Endodermal cell (in vitro differentiated cells): ENCODE measurements at regions not wholly inside any gene's neighbourhood (a gene's known extent, or its start where the extent isn't known, plus 50 kb on each side); places are given as distances from the start of the nearest gene placed in this dataset.

Source experiments
- DNase-seq: peaks from one replicate; pipeline ENCODE4 v3.0.0-alpha.2; 2017
- H3K27ac ChIP-seq: 2 replicates; pipeline ENCODE4 v1.5.1; 2013; ENCODE audit warnings: mild to moderate bottlenecking, low read depth, low read length, moderate library complexity
- H3K27me3 ChIP-seq: 2 replicates; pipeline ENCODE4 v1.6.1; 2013; ENCODE audit warnings: mild to moderate bottlenecking, low read length, moderate library complexity; ENCODE audit not compliant: insufficient read depth, control insufficient read depth, poor library complexity, severe bottlenecking
- H3K36me3 ChIP-seq: 2 replicates; pipeline ENCODE4 v1.7.0; 2013; ENCODE audit warnings: mild to moderate bottlenecking, low read length, moderate library complexity; ENCODE audit not compliant: control insufficient read depth, insufficient read depth
- H3K4me1 ChIP-seq: one replicate; pipeline ENCODE4 v1.7.0; 2013; ENCODE audit warnings: low read length; ENCODE audit not compliant: control insufficient read depth, insufficient read depth
- H3K4me3 ChIP-seq: 2 replicates; pipeline ENCODE4 v1.5.1; 2013; ENCODE audit warnings: mild to moderate bottlenecking, low read length, moderate library complexity
- H3K9ac ChIP-seq: 2 replicates; pipeline ENCODE4 v1.6.1; 2013; ENCODE audit warnings: mild to moderate bottlenecking, low read length, moderate library complexity; ENCODE audit not compliant: poor library complexity, severe bottlenecking; ENCODE audit errors: extremely low read depth
- H3K9me3 ChIP-seq: 2 replicates; pipeline ENCODE4 v1.6.1; 2013; ENCODE audit warnings: mild to moderate bottlenecking, low read length, moderate library complexity; ENCODE audit not compliant: control insufficient read depth
- H3K27ac Mint-ChIP-seq: 2 replicates; pipeline ENCODE4 v1.8.0; 2020; ENCODE audit warnings: mixed read lengths
- H3K27me3 Mint-ChIP-seq: 2 replicates; pipeline ENCODE4 v1.8.0; 2021; ENCODE audit warnings: mild to moderate bottlenecking, mixed read lengths; ENCODE audit not compliant: insufficient read depth
- H3K36me3 Mint-ChIP-seq: 2 replicates; pipeline ENCODE4 v1.8.0; 2020; ENCODE audit warnings: low read depth, mixed read lengths
- H3K4me1 Mint-ChIP-seq: 2 replicates; pipeline ENCODE4 v1.8.0; 2020; ENCODE audit warnings: mixed read lengths
- H3K4me3 Mint-ChIP-seq: 2 replicates; pipeline ENCODE4 v1.8.0; 2020; ENCODE audit warnings: mild to moderate bottlenecking, moderate library complexity, mixed read lengths
- H3K9me3 Mint-ChIP-seq: 2 replicates; pipeline ENCODE4 v1.8.0; 2020; ENCODE audit warnings: mild to moderate bottlenecking, mixed read lengths
- WGBS, 2 experiments: methylation state at CpG; one replicate each; pipeline versions ENCODE4 v1.1.5 to v1.1.7; 2013; ENCODE audit warnings: missing lambda C conversion rate in 2 of 2, mixed read lengths in 1 of 2; ENCODE audit not compliant: insufficient coverage in 1 of 2, insufficient read length in 1 of 2; 5-methylcytosine and 5-hydroxymethylcytosine counted together
- TF ChIP-seq, protein P1 (sequence below): fragments of 200-600 bp; sonication (generic); conservative IDR thresholded peaks from 2 replicates; pipeline ENCODE4 v1.5.0; 2021; ENCODE audit warnings: antibody characterized with exemption, mild to moderate bottlenecking

DNA sequence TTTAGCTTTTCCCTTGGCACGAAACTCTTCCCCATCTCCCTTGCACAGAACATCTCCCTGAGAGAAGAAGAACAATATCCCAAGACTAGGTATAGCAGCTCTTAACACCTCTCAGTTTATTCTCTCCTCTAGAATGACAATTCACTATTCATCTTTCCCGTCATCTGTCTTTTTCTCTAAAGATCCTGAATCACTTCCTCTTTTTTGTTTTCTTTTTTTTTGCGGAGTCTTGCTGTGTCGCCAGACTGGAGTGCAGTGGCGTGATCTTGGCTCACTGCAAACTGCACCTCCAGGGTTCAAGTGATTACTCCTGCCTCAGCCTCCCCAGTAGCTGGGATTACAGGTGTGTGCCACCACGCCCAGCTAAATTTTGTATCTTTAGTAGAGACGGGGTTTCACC, 574.4 kb upstream of the MAP3K7 start:
- Mint-ChIP-seq H3K36me3 (no peaks in the 10 kb centered on the region), H3K9me3 (no peaks in the 10 kb centered on the region), H3K27me3 (no peaks in the 10 kb centered on the region), H3K4me3 (no peak overlapping the region), H3K4me1 (peaks cover 21% of the 10 kb centered on the region), H3K27ac (no peak overlapping the region)
- no peaks in the 10 kb centered on the region for H3K4me1 ChIP-seq
- H3K9ac ChIP-seq, result no peak overlapping the region
- WGBS, 2 experiments, result 89 to 92% methylated on average over 7 of the region's 7 CpGs
- no peak overlapping the region for H3K4me3 ChIP-seq
- no peak for DNase-seq
- H3K27me3 ChIP-seq, result no peaks in the 10 kb centered on the region
- TF ChIP-seq, protein P1, sequence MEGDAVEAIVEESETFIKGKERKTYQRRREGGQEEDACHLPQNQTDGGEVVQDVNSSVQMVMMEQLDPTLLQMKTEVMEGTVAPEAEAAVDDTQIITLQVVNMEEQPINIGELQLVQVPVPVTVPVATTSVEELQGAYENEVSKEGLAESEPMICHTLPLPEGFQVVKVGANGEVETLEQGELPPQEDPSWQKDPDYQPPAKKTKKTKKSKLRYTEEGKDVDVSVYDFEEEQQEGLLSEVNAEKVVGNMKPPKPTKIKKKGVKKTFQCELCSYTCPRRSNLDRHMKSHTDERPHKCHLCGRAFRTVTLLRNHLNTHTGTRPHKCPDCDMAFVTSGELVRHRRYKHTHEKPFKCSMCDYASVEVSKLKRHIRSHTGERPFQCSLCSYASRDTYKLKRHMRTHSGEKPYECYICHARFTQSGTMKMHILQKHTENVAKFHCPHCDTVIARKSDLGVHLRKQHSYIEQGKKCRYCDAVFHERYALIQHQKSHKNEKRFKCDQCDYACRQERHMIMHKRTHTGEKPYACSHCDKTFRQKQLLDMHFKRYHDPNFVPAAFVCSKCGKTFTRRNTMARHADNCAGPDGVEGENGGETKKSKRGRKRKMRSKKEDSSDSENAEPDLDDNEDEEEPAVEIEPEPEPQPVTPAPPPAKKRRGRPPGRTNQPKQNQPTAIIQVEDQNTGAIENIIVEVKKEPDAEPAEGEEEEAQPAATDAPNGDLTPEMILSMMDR, result no peak
- H3K9me3 ChIP-seq, result no peaks in the 10 kb centered on the region
- no peaks in the 10 kb centered on the region for H3K36me3 ChIP-seq
- H3K27ac ChIP-seq, result no peak overlapping the region

DNA sequence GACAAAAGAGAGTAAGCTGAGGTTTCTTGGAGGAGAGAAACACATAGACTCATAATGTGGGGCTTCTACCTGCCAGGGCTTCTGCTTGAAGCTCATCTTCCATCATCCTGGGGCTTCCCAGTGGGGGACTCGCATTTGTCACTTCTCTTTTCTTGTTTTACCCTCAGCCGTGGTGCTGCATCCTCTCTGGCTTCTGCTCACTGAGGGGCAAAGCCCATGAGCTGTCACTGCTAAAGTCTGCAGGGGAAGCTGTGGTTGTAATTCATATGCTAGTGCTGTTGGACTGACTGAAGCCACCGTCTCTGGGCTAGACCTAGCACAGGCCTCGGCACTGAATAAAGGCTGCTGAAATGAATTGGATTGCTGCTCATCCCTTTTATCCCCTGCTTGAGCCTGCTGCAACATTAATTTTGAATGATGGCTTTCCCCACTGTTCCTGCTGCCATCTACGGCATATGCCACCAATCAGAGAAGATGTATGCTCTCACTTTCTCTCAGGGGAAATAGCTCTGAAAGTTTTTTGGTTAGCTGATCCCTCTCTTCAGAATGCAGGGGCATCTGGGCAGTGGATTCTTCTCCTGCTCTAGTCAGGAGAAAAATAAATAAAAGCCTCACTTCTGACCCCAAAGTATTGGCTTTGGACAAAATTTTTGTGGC, 568.4 kb upstream of the MAP3K7 start:
- Histone ChIP-seq H3K4me3 (no peak overlapping the region), H3K9me3 (no peaks in the 10 kb centered on the region), H3K4me1 (no peaks in the 10 kb centered on the region), H3K9ac (no peak overlapping the region), H3K27ac (no peak overlapping the region), H3K36me3 (no peaks in the 10 kb centered on the region), H3K27me3 (no peaks in the 10 kb centered on the region)
- TF ChIP-seq, protein P1, result no peak
- WGBS, 2 experiments, result 71 to 72% methylated on average over 4 to 5 of the region's 5 CpGs
- H3K4me3 Mint-ChIP-seq, result no peak overlapping the region
- H3K27me3 Mint-ChIP-seq, result no peaks in the 10 kb centered on the region
- H3K27ac Mint-ChIP-seq, result no peak overlapping the region
- H3K4me1 Mint-ChIP-seq, result peaks cover 33% of the 10 kb centered on the region
- no peaks in the 10 kb centered on the region for H3K36me3 Mint-ChIP-seq
- H3K9me3 Mint-ChIP-seq, result no peaks in the 10 kb centered on the region
- peak; percentile 57 for DNase-seq

DNA sequence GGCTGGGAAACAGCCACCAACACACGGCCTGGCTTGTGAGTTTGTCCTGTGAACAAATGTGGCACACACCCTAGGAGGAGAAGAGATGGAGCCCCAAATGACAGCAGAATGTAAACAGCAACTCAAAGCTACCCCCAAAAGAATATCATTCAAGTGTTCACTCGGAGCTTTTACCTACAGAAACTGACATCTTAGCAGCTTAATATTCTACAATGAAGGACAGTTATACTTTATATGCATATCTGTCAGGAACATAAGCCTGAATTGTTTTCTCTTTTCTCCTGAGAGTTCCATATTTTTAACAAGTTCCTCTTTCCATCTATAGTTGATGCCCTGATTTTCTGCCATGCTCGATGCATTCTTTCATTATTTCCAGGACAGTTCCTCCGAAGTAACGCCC, 566.0 kb upstream of the MAP3K7 start:
- H3K4me1 ChIP-seq, result no peaks in the 10 kb centered on the region

More for the DNA sequence above, 566.0 kb upstream of the MAP3K7 start:
- TF ChIP-seq, protein P1, result no peak
- WGBS, 2 experiments, result 90 to 100% methylated on average over 2 to 5 of the region's 5 CpGs
- no peak for DNase-seq
- H3K4me3 Mint-ChIP-seq, result no peak overlapping the region
- H3K27ac Mint-ChIP-seq, result no peak overlapping the region
- no peaks in the 10 kb centered on the region for H3K36me3 Mint-ChIP-seq
- Histone ChIP-seq H3K36me3 (no peaks in the 10 kb centered on the region), H3K27me3 (no peaks in the 10 kb centered on the region), H3K9me3 (no peaks in the 10 kb centered on the region), H3K27ac (no peak overlapping the region), H3K9ac (no peak overlapping the region), H3K4me3 (no peak overlapping the region)
- H3K9me3 Mint-ChIP-seq, result no peaks in the 10 kb centered on the region
- H3K27me3 Mint-ChIP-seq, result no peaks in the 10 kb centered on the region
- peaks cover 26% of the 10 kb centered on the region for H3K4me1 Mint-ChIP-seq
